ENCODE measurements at regions not wholly inside any gene's neighbourhood (a gene's known extent, or its start where the extent isn't known, plus 50 kb on each side); places are given as distances from the start of the nearest gene placed in this dataset.

- no peak overlapping the region for H3K27ac ChIP-seq (ENCODE audit: low read length)
- TF ChIP-seq CTCF (IDR thresholded peaks at IDR 0.05; ENCODE audit: poor library complexity, severe bottlenecking) (no peak), REST (IDR thresholded peaks at IDR 0.05; ENCODE audit: borderline replicate concordance) (no peak), MXI1 (conservative IDR thresholded peaks at IDR 0.05; ENCODE audit: poor library complexity, severe bottlenecking) (no peak), TAF1 (IDR thresholded peaks at IDR 0.05; ENCODE audit: low read depth) (no peak), RAD21 (conservative IDR thresholded peaks at IDR 0.05) (no peak), POLR2AphosphoS5 (IDR thresholded peaks at IDR 0.05) (no peak), SMC3 (conservative IDR thresholded peaks at IDR 0.05; ENCODE audit: poor library complexity) (no peak), EZH2 (IDR thresholded peaks at IDR 0.05; ENCODE audit: borderline replicate concordance, insufficient read depth, low read length, poor library complexity, severe bottlenecking) (no peak)
- H3K79me2 ChIP-seq (replicated peaks; ENCODE audit: insufficient read depth, low read length): no peaks in the 10 kb centered on the region
- H3K4me3 ChIP-seq (ENCODE audit: low read length): no peak overlapping the region
- no peak overlapping the region for H3K4me2 ChIP-seq (ENCODE audit: low read length)
- H3K36me3 ChIP-seq (ENCODE audit: insufficient read depth, low read length): no peaks in the 10 kb centered on the region
- no peaks in the 10 kb centered on the region for H3K9me2 ChIP-seq (ENCODE audit: insufficient read depth, low read length)
- H3K9me3 ChIP-seq (ENCODE audit: low read length): no peaks in the 10 kb centered on the region
- H3K27me3 ChIP-seq (ENCODE audit: insufficient read depth, low read depth, low read length): no peaks in the 10 kb centered on the region
- no peak overlapping the region for H3K9ac ChIP-seq (ENCODE audit: low read length)
- no peak overlapping the region for H2AFZ ChIP-seq (ENCODE audit: low read depth, low read length)
- H4K20me1 ChIP-seq (ENCODE audit: insufficient read depth): no peaks in the 10 kb centered on the region
- H3F3A ChIP-seq (ENCODE audit: insufficient read depth, low read length, poor library complexity, severe bottlenecking): no peaks in the 10 kb centered on the region
These were observed 410.4 kb downstream of the DUSP10 start for GRCh38 chr1:221331273-221332183.

GRCh38 chr1:221334062-221334461 lies 407.8 kb downstream of the DUSP10 start:
- Histone ChIP-seq H3K36me3 (ENCODE audit: insufficient read depth, low read length) (no peaks in the 10 kb centered on the region), H4K20me1 (ENCODE audit: insufficient read depth) (no peaks in the 10 kb centered on the region), H2AFZ (ENCODE audit: low read depth, low read length) (no peak overlapping the region), H3K4me2 (ENCODE audit: low read length) (no peak overlapping the region), H3K4me3 (ENCODE audit: low read length) (no peak overlapping the region), H3F3A (ENCODE audit: insufficient read depth, low read length, poor library complexity, severe bottlenecking) (no peaks in the 10 kb centered on the region), H3K9me2 (ENCODE audit: insufficient read depth, low read length) (no peaks in the 10 kb centered on the region), H3K9ac (ENCODE audit: low read length) (no peak overlapping the region), H3K9me3 (ENCODE audit: low read length) (no peaks in the 10 kb centered on the region), H3K27me3 (ENCODE audit: insufficient read depth, low read depth, low read length) (no peaks in the 10 kb centered on the region), H3K27ac (ENCODE audit: low read length) (no peak overlapping the region), H3K79me2 (replicated peaks; ENCODE audit: insufficient read depth, low read length) (no peaks in the 10 kb centered on the region)
- no peak for TF ChIP-seq MXI1 (conservative IDR thresholded peaks at IDR 0.05; ENCODE audit: poor library complexity, severe bottlenecking)
- TF ChIP-seq REST (IDR thresholded peaks at IDR 0.05; ENCODE audit: borderline replicate concordance): no peak
